Fibroblast of peridontal ligament (primary cell): ENCODE measurements at regions not wholly inside any gene's neighbourhood (a gene's known extent, or its start where the extent isn't known, plus 50 kb on each side); places are given as distances from the start of the nearest gene placed in this dataset.
"Not testable (repeated sequence)": the region's sequence is repeated elsewhere in the genome, so short reads cannot be mapped to it uniquely, and the experiment has no call there.

Source experiments
- DNase-seq: peaks from one replicate; pipeline ENCODE4 v3.0.0-alpha.2; 2010; ENCODE audit errors: extremely low read depth

DNA sequence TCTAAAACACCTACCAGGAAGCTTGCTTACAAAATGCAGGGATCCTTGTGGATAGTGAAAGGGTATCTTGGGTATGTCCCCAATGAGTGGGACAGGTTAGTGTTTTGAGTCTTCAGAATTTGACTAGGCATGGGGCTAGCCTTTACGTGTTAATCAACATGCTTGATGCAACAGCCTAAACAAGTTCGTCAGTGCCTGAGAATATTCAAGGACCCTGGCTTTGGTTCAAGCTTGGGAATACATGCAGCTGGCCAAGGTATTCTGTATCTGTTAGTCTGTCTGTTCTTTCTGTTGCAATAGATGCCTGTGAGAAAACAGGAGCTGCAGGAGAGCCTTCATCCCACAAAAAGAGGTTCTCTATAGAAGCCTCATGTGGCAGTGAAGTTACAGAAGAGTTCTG, 149.5 kb downstream of the CCNG2 start:
- DNase-seq: no peak

DNA sequence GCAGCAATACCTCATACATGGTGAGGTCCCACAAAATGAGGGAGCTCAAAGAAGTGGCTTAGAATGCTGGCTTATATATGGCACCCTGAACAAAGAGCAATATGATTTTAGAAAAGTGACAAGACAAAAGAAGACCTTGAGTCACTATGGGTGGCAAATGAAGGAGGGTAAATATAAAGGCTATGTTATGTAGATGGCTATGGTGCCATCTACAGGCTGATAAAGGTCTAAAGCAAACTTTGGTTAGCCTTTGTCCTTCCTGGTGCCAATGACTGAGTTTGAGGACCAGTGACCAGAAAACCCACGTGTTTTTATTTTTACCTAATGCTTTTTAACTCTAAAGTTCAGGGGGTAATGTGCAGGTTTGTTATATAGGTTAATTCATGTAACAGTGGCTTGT, 151.8 kb downstream of the CCNG2 start:
- peak; percentile 17 for DNase-seq

DNA sequence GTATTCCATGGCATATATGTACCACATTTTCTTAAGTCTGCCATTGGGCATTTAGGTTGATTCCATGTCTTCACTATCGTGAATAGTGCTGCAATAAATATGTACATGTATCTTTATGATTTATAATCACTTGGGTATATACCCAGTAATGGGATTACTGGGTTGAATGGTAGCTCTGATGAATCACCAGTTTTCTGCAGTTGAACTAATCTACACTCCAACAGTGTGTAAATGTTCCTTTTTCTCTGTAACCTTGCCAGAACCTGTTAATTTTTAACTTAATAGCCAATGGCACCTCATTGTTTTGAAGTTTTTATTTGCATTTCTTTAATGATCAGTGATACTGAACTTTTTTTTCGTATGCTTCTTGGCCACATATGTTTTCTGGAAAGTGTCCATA, 152.5 kb downstream of the CCNG2 start:
- DNase-seq: no peak

DNA sequence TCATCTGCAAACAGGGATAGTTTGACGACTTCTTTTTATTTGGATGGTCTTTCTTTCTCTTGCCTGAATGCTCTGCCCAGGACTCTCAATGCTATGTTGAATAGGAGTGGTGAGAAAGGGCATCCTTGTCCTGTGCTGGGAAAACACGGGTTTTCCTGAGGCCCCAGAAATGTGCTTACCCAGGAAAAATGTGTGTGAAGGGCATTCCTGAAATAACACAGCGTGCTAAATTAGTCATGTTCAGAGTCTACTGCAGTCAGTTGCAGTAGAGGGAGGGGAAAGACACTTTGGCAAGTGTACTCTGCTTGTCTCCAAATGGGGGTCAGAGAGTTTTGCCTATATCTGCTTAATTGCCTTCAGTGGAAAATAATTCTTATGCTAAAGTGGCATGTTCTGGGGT, 153.9 kb downstream of the CCNG2 start:
- DNase-seq: no peak

DNA sequence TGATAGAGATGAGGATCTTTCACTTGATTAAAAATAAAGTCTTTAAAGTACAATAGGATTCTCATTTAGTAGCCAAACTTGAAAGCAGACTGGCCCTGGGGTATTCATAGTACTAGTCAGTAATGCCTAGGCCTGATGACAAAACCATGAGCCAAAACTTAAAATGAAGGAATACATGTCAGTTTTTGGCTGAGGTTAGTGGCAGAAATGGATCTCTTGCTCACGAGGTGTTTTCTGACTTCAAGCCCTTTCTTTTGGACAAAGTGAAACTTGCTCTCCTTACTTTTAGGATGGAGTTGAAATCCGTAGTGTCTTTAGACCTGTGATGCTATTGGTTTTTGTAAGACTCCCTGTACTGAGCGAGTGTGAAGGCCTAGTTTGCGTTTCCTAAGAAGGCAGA, 157.7 kb downstream of the CCNG2 start:
- DNase-seq: no peak

DNA sequence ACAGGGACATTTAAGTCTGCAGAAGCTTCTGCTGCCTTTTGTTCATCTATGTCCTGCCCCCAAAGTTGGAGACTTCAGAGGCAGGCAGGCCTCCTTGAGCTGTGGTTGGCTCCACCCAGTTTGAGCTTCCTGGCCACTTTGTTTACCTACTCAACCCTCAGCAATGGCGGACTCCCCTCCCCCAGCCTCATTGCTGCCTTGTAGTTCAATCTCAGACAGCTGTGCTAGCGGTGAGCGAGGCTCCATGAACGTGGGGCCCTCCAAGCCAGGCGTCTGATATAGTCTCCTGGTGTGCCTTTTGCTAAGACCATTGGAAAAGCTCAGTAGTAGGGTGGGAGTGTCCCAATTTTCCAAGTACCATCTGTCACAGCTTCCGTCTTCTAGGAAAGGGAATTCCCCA, 170.1 kb downstream of the CCNG2 start:
- no peak for DNase-seq

DNA sequence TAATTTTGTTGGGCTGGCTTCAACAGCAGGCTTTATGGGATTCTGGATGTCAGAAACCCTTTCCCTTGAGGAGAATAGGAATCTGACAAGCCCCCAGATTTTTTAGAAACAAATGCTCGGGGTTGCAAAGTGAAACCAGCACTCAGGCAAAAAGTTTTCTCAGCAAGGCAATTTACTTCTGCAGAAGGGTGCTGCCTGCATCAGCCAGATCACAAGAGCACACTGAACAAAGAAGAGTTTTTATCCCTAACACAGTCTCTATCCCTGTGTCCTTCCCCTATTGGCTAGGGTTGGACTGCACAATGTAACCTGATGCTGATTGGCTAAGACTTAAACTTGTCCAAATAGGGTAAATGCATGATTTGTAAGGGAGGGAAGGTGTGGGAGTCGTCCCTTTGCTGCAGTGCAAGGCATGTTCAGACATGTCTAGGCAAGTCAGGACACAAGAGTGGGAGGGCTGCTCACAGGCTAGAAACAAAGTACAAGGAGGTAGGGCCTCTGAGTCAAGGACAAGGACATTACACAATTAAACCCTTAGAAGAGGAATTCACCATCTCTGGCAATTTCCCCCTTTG, 175.8 kb downstream of the CCNG2 start:
- no peak for DNase-seq

DNA sequence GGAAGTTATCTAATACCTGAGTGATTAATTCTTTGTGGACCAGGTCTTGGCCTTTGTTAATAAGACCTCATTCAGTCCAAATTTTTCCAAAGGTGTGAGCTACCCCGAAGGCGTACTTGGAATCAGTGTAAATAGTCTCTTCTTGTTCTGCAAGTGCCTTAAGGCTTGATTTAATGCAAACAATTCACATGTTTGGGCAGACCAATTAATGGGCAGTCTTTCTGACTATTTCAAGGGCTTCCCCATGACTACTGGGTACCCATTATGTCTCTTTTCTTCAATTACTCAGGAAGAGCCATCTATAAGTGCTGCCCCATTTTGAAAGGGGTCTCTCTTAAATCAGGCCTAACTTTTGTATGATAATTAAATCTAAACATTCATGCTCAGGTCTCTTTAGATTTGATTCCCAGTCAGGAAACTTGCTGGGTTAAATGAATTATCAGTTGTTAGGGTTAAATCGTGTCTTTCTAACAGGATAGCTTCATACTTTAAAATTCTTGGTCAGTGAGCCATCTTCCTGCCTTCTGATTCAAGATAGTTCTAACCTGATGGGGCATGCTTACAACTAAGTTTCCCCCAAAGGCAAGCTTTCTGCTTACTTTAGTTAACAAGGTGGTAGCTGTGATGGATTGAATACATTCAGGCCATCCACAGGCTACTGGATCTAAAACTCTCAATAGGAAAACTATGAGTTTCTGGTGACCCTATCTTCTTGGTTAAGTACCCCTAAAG, 179.6 kb downstream of the CCNG2 start:
- DNase-seq: no peak

DNA sequence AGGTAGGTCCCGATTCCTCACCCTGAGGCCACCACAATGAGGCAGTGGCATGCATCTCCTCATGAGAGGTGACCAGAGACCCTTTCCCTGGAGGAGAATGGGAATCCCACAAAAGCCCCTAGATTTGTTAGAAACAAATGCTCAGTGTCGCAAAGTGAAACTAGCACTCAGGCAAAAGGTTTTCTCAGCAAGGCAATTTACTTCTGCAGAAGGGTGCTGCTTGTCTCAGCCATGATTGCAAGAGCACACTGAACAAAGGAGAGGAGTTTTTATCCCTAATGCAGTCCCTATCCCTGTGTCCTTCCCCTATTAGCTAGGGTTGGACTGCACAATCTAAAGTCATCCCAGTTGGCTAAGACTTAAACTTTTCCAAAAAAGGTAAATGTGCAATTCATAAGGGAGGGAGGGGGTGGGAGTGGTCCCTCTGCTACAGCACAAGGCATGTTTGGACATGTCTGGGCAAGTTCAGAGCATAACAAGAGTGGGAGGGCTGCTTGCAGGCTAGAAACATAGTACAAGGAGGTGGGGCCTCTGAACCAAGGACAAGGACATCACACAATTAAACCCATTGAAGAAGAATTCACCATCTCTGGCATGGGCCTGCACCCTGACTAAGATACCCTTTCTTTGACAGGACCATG, 185.3 kb downstream of the CCNG2 start:
- no peak for DNase-seq

DNA sequence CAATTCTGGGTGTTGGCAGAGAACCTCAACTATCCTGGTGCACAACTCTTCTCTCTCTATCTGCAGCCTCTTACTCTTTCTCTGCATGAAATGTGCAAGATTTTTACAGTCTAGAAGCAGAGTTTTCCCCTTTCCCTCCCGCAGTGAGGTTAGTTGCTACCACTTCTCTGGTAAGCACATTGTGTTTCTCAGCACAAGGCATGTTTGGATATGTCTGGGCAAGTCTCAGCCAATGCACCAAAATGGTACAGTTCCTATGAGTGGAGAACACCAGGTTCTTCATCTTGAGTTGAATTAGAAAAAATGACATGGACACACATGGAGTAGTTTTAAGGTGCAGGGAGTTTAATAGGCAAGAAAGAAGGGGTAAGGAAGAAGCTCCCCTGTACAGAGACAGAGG, 187.0 kb downstream of the CCNG2 start:
- no peak for DNase-seq

DNA sequence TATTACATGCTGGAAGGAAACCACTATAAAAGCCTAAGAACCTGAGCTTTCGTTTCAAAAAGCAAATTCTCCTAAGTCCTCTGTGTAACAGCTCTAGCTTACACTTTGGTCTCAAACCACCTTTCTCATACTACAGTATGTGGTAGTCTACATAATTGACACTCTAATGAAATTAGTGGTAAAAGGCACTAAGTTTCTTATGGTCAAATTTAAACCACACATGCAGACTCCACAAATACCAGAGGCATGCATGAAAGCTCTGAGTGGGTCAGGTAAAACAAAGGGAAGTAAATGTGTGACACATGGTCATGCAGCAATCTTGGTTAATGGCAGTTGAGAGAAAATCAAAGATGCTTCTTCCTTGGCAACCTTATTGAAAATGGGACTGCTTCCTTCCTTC, 187.8 kb downstream of the CCNG2 start:
- no peak for DNase-seq

DNA sequence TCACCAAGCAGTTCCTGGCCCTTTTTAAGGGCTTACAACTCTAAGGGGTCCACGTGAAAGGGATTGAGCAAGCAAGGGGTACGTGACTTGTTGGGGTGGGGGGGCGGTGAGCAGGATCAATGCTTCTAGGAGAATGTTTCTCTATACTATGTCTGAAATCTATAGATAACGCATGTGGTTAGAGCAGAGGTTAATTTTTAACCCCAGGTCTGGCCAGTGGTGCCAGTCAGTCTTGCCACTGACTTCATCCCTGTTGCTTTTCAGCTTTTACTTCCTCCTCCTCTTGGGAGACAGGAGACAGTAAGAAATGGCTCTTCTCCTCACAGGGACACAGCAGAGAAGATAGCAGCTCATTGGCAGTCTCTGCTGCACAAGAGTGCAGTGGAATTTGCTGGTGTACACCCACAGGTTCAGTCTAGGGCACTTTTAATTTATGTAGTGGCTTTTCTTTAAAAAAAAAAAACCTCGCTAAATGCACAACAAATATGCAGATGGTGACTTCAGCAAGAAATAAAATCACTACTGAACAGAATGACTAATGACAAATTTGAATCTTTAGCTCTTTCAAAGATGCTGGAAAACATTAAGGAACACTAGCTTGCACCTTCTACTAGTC, 190.5 kb downstream of the CCNG2 start:
- DNase-seq: no peak

DNA sequence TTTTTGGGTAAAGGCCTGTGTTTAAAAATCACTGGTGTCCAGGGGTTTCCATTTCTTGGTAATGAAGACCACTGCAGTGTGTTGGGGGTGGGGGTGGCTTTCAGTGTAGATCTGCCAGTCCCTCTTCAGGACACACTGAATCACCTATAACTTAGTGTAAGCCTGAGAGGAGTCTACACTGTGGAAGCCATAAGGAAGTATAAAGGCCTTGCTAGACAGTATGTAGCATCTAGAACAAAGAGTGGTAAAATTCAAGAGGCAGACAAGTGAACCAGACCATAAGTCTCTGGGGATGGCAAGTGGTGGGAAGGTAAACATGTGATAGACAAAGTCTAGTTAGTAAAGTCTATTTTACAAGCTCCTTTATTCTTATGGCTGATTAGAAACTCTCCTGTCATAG, 191.8 kb downstream of the CCNG2 start:
- DNase-seq: no peak

DNA sequence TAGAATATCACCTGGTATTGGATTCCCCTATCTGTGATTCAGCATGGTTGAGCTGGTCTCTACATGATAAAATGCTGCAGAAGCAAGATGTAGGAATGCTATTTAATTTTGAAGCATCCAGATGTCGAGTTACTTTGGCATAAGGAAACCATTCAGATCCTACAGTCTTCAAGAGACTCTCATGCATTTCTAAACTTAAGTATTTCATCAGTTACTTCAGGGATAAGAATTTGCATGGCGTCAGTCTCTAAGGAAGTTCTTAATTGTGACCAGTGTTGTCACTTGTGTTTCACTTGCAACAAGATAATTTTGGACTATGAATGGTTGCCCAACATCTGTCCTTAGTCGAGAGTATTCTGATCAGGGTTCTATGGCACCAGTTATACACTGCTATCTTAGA, 192.4 kb downstream of the CCNG2 start:
- DNase-seq: no peak

DNA sequence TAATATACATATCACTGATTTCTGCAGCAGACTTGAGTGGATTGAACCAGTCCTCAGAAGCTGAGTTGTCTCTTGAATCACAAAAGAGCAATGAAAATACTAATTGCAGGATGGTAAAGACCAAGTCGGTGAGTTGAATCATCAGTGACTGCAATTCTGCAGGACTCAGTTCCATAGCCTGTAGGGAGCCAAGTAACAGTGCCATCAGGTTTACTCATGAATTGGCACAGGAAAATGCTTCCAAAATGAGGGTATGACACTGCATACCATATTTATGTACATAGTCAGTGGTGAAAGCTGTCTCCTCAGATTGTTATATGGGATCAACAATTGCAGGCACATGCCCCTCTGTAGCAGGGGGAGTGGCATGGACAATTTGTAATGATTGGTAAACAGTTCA, 192.8 kb downstream of the CCNG2 start:
- no peak for DNase-seq

DNA sequence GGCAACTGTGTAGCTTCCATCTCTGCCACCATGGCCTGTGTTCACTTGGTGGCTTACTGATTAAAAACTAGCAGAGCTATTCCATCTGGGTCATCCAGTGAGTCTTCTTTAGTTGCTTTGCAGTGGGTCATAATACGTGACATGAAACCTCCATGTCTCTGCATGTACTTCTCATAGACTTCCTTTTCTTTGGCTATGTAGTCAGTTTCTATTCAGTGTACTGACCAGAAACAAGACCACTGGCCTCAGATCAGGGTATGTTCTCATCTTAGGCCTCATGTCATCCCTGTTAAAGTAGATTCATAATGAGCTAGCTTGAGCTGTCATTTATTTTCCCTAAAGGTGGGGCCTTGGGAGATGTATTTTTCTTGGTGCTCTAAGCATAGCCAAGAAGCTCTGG, 195.2 kb downstream of the CCNG2 start:
- DNase-seq: no peak

DNA sequence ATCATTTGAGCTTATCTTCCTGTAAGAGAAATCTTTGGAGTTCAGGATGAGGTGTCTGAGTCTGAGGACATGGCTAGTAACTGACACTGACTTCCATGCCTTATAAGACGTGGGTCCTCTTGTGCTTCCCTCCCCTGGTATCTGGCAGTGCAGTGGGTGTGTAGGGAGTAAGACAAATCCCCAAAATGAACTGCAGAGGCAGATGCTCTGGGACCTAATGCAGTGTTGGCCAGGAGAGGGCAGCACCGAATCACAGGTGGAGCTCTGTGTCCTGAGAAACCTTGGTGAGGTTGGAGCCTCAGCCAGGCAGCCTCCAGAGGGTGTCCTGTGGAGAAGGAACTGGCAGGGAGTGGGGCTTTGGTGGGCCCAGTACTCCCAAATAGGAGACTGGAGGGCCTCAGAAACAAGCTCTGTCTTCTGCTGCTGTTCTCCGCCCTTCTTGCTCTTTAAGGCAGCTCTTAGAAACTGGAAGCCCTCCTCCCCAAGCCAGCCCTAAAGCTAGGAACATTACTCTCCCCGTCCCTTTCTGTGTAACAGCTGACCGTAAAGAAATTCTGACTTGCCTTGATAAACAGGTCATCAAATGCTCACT, 196.8 kb downstream of the CCNG2 start:
- DNase-seq: not testable (repeated sequence)

DNA sequence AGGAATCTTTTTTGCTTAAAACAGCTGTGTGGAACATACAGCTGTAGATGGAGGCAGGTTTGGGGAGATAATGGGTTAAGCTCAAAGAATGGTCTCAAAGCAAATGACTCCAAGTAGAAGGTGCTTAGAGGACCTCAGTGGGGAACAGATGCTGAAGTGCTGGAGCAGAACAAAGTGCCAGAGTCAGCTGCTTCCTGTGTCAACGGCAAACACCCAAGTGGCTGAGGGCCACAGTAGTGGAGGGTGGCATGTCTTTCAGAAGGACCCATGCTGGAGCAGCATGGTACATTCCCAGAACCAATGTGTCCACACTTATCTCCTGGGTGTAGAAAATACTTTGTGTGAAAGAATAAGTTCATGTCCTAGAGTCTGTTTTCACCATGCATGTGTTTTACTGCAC, 197.5 kb downstream of the CCNG2 start:
- DNase-seq: no peak

DNA sequence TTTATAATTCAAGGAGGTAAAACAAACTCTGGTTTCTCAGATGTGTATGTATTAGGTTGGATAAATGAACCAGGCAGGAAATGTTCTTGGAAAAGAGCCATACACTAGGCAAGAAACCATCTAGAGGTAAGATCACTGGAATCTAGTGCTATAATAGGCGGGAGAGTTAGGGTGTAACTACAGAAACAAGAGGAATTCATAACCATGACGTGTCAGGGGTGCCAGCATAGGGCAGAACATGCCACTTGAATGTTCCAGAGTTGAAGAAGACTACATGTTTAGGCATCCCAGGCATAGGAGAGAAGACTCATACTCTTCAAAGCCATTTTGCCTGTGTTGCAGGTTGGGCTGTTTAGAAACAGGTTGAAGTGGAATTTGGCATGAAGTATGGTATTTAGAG, 198.7 kb downstream of the CCNG2 start:
- DNase-seq: no peak

DNA sequence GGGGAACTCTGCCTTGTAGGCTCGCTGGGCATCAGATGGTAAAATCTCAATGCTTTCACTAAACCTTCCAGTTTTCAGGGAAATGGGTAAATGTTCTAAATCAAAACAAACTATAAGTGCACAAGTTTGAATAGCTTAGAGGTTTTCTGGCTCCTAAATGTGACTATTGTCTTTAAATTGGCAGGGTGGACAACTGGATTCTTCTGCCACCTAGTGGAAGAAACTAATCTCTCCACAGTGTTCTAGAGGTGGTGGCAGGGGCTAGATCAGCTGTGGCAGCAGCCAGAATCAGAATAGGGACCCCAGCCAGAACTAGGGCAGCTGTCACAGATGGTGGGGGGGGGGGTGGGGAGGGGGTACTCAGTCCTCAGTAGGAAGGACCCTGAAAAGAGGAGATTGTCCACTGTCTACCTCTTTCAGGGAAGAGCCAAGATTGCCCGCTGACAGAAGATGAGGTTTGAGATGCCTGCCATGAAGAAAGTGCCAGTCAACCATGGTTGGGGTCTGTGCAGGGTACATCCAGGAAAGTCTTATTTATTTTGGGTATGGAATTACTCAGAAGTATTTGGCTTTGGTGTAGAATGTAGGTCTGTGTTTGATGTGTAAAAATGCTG, 201.4 kb downstream of the CCNG2 start:
- DNase-seq: peak; percentile 58

DNA sequence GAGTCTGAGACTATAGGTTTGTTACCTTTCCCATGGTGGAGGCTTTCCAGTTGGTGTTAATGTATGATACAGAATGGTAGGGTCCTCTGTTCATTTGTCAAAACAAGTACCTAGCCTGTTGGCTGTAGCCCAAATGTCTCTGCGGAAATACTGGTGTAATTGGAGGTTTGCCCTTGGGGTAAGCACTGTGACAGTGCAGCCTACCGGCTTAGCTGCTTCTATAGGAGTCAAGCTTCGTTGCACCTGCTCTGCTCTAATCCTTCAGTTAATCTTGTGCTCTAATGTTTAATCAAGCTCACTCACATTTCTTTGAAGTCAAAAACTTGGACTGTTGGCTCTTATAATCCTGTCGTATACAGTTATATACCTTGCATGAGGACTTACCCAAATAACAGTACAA, 203.4 kb downstream of the CCNG2 start:
- DNase-seq: no peak

DNA sequence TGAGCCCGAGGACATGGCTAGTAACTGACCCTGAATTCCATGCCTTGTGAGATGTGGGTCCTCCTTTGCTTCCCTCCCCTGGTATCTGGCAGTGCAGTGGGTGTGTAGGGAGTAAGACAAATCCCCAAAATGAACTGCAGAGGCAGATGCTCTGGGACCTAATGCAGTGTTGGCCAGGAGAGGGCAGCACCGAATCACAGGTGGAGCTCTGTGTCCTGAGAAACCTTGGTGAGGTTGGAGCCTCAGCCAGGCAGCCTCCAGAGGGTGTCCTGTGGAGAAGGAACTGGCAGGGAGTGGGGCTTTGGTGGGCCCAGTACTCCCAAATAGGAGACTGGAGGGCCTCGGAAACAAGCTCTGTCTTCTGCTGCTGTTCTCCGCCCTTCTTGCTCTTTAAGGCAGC, 209.9 kb downstream of the CCNG2 start:
- DNase-seq: not testable (repeated sequence)
